BLaER1 treated with 17β-estradiol and CSF1 and Interleukin-3, amounts not matched to agents 10 nM and 100 nM (cell line): ENCODE measurements at regions not wholly inside any gene's neighbourhood (a gene's known extent, or its start where the extent isn't known, plus 50 kb on each side); places are given as distances from the start of the nearest gene placed in this dataset.

Experiments used
- H3K27ac ChIP-seq, 11 experiments: shearing (Covaris generic); formaldehyde crosslinking; 2 replicates each; pipeline ENCODE4 v1.8.1; 2022
- H3K27me3 ChIP-seq, 11 experiments: shearing (Covaris generic); formaldehyde crosslinking; 2 replicates each; pipeline ENCODE4 v1.8.1; 2022
- H3K36me3 ChIP-seq, 11 experiments: shearing (Covaris generic); formaldehyde crosslinking; 2 replicates each; pipeline ENCODE4 v1.8.1; 2022
- H3K4me1 ChIP-seq, 10 experiments: shearing (Covaris generic); formaldehyde crosslinking; 2 replicates each; pipeline ENCODE4 v1.8.1; 2022
- H3K4me2 ChIP-seq, 11 experiments: shearing (Covaris generic); formaldehyde crosslinking; 2 replicates each; pipeline ENCODE4 v1.8.1; 2022
- H3K4me3 ChIP-seq, 10 experiments: shearing (Covaris generic); formaldehyde crosslinking; 2 replicates each; pipeline ENCODE4 v1.8.1; 2022
- H3K9ac ChIP-seq, 11 experiments: shearing (Covaris generic); formaldehyde crosslinking; 2 replicates each; pipeline ENCODE4 v1.8.1; 2022
- H3K9me3 ChIP-seq, 11 experiments: shearing (Covaris generic); formaldehyde crosslinking; replicated peaks in 1 of 11; 2 replicates each; pipeline ENCODE4 v1.8.1; 2022
- H4K20me1 ChIP-seq, 11 experiments: shearing (Covaris generic); formaldehyde crosslinking; 2 replicates each; pipeline ENCODE4 v1.8.1; 2022
- Cebpa-rat ChIP-seq, 11 experiments: shearing (Covaris generic); IDR thresholded peaks; 2 replicates each; pipeline ENCODE4 v1.8.1; 2022

DNA sequence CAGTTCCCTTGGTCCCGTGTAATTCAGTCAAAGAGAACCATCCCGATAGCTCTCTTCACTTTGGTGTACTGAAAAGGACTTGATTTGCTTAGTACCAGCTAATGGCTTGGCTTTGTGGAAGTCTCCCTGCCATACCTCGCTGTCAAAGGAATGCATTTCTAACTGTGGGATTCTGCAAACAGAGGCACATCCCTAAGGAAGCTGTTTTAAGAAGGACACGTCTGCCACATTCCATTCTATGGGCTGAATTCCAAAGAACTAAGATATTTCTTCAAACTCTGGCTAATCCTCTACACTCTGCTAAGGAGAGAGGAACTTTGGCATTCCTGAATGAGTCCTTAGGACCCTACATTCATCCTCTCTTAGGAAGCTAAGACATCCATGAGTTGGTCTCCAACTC, 327.9 kb downstream of the SFMBT2 start:
- TF ChIP-seq Cebpa-rat (IDR thresholded peaks at IDR 0.05) = no peak
- peak overlapping the region in 9 of 11 experiments; percentile 64 to 94 (median 89); a peak in 18 of 22 replicates for H3K27ac ChIP-seq
- H3K4me1 ChIP-seq = peaks cover 25 to 65% (median 54%) of the 10 kb centered on the region in 10 experiments; a peak in 19 of 20 replicates
- H3K9ac ChIP-seq = peak overlapping the region in 8 of 11 experiments; percentile 30 to 81 (median 74); a peak in 14 of 22 replicates
- peaks cover 0 to 12% (median 0%) of the 10 kb centered on the region in 11 experiments; a peak in 1 of 22 replicates for H3K36me3 ChIP-seq
- peak overlapping the region in 10 of 11 experiments; percentile 15 to 74 (median 53); a peak in 17 of 22 replicates for H3K4me2 ChIP-seq
- no peaks in the 10 kb centered on the region for H3K27me3 ChIP-seq
- H3K9me3 ChIP-seq = peaks cover 0 to 23% (median 12%) of the 10 kb centered on the region in 11 experiments; a peak in 14 of 22 replicates
- no peak overlapping the region for H3K4me3 ChIP-seq
- H4K20me1 ChIP-seq = no peaks in the 10 kb centered on the region

DNA sequence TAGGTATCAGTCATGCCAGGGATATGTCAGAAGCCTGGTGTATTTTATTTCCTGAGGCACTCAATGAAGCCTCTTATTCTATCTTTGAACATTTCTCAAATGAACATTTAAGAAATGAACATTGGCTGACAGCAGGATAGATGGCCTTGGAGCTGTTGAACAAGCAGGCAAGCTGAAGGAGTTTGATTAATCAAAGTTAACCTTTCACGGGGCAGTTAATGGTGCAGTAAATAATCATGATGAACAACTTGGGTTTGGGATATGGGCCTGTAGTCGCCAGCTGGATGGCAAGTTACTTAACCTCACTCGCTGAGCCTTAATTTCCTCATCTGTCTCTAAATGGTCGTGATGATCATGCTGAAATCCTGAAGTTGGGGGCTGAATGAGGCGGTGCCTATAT, 333.0 kb downstream of the SFMBT2 start:
- no peak overlapping the region for H3K27ac ChIP-seq
- no peak overlapping the region for H3K9ac ChIP-seq
- no peaks in the 10 kb centered on the region for H3K27me3 ChIP-seq
- H4K20me1 ChIP-seq = no peaks in the 10 kb centered on the region
- H3K4me3 ChIP-seq = no peak overlapping the region
- H3K36me3 ChIP-seq = no peaks in the 10 kb centered on the region
- H3K4me1 ChIP-seq = peaks cover 15 to 24% (median 20%) of the 10 kb centered on the region in 10 experiments; a peak in 19 of 20 replicates
- H3K9me3 ChIP-seq = peaks cover 2 to 26% (median 12%) of the 10 kb centered on the region in 11 experiments; a peak in 17 of 22 replicates
- no peak overlapping the region for H3K4me2 ChIP-seq
- TF ChIP-seq Cebpa-rat (IDR thresholded peaks at IDR 0.05) = no peak

DNA sequence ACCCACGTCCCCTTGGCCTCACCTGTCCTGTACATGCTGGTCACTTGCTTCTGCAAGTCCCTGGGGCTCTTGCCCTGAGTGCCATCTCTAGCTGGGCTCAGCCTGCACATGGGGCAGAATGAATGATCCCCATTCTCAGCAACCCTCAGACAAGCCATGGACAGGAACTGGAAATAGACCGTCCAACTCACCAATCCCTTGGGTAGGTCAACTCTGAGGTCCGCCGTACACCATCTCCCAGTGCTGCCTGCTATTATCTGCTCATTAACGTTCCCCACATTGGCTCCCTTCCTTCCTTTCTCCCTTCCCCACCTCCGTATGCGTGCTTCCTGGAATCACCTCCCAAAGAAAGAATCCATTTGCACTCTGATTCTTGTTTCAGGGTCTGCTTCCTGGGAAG, 335.0 kb downstream of the SFMBT2 start:
- H3K36me3 ChIP-seq = no peaks in the 10 kb centered on the region
- no peaks in the 10 kb centered on the region for H3K27me3 ChIP-seq
- no peak overlapping the region for H3K9ac ChIP-seq
- H3K9me3 ChIP-seq = peaks cover 14 to 34% (median 24%) of the 10 kb centered on the region in 11 experiments; a peak in 21 of 22 replicates
- peak overlapping the region in 1 of 11 experiments; percentile 8; a peak in 1 of 22 replicates for H3K4me2 ChIP-seq
- peaks cover 0 to 14% (median 11%) of the 10 kb centered on the region in 10 experiments; a peak in 15 of 20 replicates for H3K4me1 ChIP-seq
- H4K20me1 ChIP-seq = no peaks in the 10 kb centered on the region
- no peak for TF ChIP-seq Cebpa-rat (IDR thresholded peaks at IDR 0.05)
- H3K27ac ChIP-seq = no peak overlapping the region
- no peak overlapping the region for H3K4me3 ChIP-seq

DNA sequence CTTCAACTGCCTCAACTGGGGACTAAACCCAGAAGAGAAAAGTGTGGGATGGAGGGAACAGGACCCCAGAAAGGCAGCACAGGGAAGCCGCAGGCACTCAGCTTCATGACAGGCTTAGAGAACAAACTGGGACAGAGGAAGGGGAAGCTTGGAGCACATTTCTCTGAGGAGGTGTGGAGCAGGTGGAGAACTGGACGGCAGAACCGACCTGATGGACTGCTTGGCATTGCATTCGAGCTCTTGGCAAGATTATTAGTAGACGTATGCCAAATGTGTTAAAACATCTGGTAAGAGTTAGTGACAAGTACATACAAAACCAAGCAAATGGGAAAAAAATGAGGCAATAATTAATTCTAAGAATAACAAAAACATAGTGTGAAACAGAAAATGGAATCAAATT, 335.7 kb downstream of the SFMBT2 start:
- no peak for TF ChIP-seq Cebpa-rat (IDR thresholded peaks at IDR 0.05)
- no peak overlapping the region for H3K4me2 ChIP-seq
- H3K4me1 ChIP-seq = peaks cover 0 to 15% (median 9%) of the 10 kb centered on the region in 10 experiments; a peak in 8 of 20 replicates
- no peaks in the 10 kb centered on the region for H3K36me3 ChIP-seq
- no peak overlapping the region for H3K4me3 ChIP-seq
- H3K9ac ChIP-seq = no peak overlapping the region
- peaks cover 14 to 33% (median 24%) of the 10 kb centered on the region in 11 experiments; a peak in 21 of 22 replicates for H3K9me3 ChIP-seq
- no peak overlapping the region for H3K27ac ChIP-seq
- no peaks in the 10 kb centered on the region for H3K27me3 ChIP-seq
- H4K20me1 ChIP-seq = no peaks in the 10 kb centered on the region

DNA sequence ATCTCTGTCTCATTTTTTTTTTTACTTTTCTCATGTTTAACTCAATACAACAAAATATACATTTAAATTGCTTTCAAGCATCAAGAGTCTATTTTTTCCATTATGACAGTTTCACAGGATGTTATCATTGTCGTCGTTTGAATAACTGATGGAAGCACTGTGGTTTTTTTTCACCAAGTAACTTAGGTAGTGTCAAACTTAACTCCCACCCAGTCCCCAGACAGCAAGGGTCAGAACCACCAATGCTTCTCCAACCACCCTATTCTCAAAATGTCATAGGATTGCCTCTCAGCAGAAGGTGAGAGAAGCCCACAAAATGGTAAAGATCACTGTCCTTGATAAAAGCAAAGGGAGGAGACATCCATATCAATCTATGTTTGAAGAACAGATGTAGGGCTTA, 339.4 kb downstream of the SFMBT2 start:
- peak overlapping the region in 5 of 11 experiments; percentile 3 to 63 (median 18); a peak in 7 of 22 replicates for H3K4me2 ChIP-seq
- TF ChIP-seq Cebpa-rat (IDR thresholded peaks at IDR 0.05) = no peak
- H3K27ac ChIP-seq = no peak overlapping the region
- no peaks in the 10 kb centered on the region for H4K20me1 ChIP-seq
- H3K36me3 ChIP-seq = no peaks in the 10 kb centered on the region
- no peak overlapping the region for H3K4me3 ChIP-seq
- H3K27me3 ChIP-seq = no peaks in the 10 kb centered on the region
- H3K4me1 ChIP-seq = peaks cover 0 to 15% (median 9%) of the 10 kb centered on the region in 10 experiments; a peak in 8 of 20 replicates
- no peak overlapping the region for H3K9ac ChIP-seq
- H3K9me3 ChIP-seq = peaks cover 14 to 46% (median 24%) of the 10 kb centered on the region in 11 experiments; a peak in 21 of 22 replicates

DNA sequence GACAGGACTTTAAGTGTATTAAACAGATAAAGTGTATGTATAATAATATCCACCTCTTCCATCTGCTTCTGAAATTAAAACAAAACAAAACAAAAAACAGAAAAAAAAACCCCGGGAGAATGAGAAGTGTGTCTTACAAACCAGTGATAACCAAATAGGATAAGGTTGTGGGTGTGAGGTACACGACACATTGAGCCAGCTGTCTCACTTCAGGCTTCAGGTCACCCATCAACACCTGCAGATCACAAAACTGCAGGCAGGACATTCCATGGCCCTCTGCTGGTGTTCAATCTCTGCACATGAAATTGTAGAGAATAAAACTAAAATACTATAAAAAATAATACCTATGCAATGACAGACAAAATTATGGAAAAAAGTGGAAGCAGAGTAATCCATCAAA, 339.9 kb downstream of the SFMBT2 start:
- Histone ChIP-seq H4K20me1 (no peaks in the 10 kb centered on the region), H3K27ac (no peak overlapping the region), H3K27me3 (no peaks in the 10 kb centered on the region), H3K4me2 (peak overlapping the region in 4 of 11 experiments; percentile 3 to 63 (median 10); a peak in 5 of 22 replicates), H3K36me3 (no peaks in the 10 kb centered on the region), H3K4me3 (no peak overlapping the region), H3K9me3 (peaks cover 14 to 46% (median 24%) of the 10 kb centered on the region in 11 experiments; a peak in 21 of 22 replicates), H3K4me1 (peaks cover 0 to 15% (median 9%) of the 10 kb centered on the region in 10 experiments; a peak in 8 of 20 replicates), H3K9ac (no peak overlapping the region)
- TF ChIP-seq Cebpa-rat (IDR thresholded peaks at IDR 0.05) = no peak

DNA sequence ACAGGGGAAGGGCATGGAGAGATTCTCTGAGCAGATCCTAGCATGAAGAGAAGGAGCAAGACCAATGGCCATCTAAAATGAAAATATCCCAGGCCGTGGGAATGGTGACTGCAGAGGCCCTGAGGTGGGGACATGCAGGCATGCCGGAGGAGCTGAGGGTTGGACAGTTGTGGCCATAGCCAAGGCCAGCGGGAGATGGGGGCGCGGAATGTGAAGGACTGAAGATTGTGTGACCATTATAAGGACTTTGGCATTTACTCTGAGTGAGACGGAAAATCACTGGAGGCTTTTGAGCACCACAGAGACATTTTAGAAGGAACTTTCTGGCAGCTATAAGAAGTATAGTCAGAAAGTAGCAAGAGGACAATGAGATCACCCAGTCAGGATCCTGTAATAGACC, 341.1 kb downstream of the SFMBT2 start:
- Histone ChIP-seq H3K27ac (no peak overlapping the region), H3K9ac (no peak overlapping the region), H3K4me3 (no peak overlapping the region), H3K9me3 (peaks cover 14 to 44% (median 25%) of the 10 kb centered on the region in 11 experiments; a peak in 21 of 22 replicates), H3K36me3 (no peaks in the 10 kb centered on the region), H3K4me1 (peaks cover 0 to 15% (median 9%) of the 10 kb centered on the region in 10 experiments; a peak in 8 of 20 replicates), H4K20me1 (no peaks in the 10 kb centered on the region), H3K4me2 (no peak overlapping the region), H3K27me3 (no peaks in the 10 kb centered on the region)
- TF ChIP-seq Cebpa-rat (IDR thresholded peaks at IDR 0.05) = no peak

DNA sequence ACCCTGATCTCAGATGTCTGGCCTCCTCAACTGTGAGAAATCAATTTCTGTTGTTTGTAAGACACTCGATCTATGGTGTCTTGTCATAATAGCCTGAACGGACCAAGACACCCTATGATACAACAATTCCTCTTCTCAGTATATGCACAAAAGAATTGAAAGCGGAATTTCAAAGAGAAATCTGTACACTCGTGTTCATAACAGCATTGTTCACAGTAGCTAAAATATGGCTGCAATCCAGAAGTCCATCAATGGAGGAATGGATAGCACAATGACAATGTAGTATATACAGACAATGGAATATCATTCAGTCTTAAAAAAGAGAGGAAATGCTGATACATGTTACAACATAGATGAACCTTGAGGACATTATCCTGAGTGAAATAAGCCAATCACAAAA, 354.6 kb downstream of the SFMBT2 start:
- no peak for TF ChIP-seq Cebpa-rat (IDR thresholded peaks at IDR 0.05)
- no peaks in the 10 kb centered on the region for H3K36me3 ChIP-seq
- H3K27me3 ChIP-seq = no peaks in the 10 kb centered on the region

DNA sequence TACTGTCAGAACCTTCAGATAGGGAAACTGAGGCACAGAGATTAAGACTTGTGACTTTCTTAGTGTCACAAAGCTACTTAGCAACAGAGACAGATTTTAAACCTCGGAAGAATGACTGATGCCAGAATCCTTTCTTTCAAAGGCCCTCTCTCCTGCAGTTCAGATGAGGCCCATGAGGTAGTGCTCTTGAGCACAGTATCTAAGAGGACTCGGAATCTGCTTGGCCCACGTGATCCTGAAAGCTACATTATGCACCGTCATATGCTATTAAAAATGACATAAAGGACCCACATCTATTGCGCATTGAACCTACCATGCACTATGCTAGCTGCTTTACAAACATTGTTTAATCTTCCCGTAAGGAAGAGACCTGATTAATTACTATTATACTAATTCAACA, 355.9 kb downstream of the SFMBT2 start:
- H3K4me2 ChIP-seq = no peak overlapping the region
- H3K27me3 ChIP-seq = no peaks in the 10 kb centered on the region
- no peaks in the 10 kb centered on the region for H4K20me1 ChIP-seq
- H3K4me3 ChIP-seq = no peak overlapping the region
- H3K4me1 ChIP-seq = no peaks in the 10 kb centered on the region
- H3K36me3 ChIP-seq = peaks cover 0 to 4% (median 2%) of the 10 kb centered on the region in 11 experiments; a peak in 5 of 22 replicates
- H3K27ac ChIP-seq = no peak overlapping the region
- no peak for TF ChIP-seq Cebpa-rat (IDR thresholded peaks at IDR 0.05)
- H3K9me3 ChIP-seq = peaks cover 10 to 23% (median 20%) of the 10 kb centered on the region in 11 experiments
- H3K9ac ChIP-seq = no peak overlapping the region

More for the DNA sequence above, 354.6 kb downstream of the SFMBT2 start:
- H4K20me1 ChIP-seq = no peaks in the 10 kb centered on the region
- no peak overlapping the region for H3K9ac ChIP-seq
- H3K4me2 ChIP-seq = no peak overlapping the region
- H3K27ac ChIP-seq = no peak overlapping the region
- H3K4me1 ChIP-seq = no peaks in the 10 kb centered on the region
- H3K4me3 ChIP-seq = no peak overlapping the region
- H3K9me3 ChIP-seq = peaks cover 0 to 11% (median 7%) of the 10 kb centered on the region in 11 experiments; a peak in 17 of 22 replicates
